Stimulated activated naive CD8-positive, alpha-beta T cell treated with anti-CD3 and anti-CD28 coated beads, Interleukin-15, Interleukin-2, amounts not matched to agents 100 ng/mL and 50 ng/mL, for 24 hours (primary cell): ENCODE measurements at regions not wholly inside any gene's neighbourhood (a gene's known extent, or its start where the extent isn't known, plus 50 kb on each side); places are given as distances from the start of the nearest gene placed in this dataset.
"Not testable (repeated sequence)": the region's sequence is repeated elsewhere in the genome, so short reads cannot be mapped to it uniquely, and the experiment has no call there.

ENCODE experiments used
- H3K27ac Mint-ChIP-seq: one replicate; pipeline ENCODE4 v1.8.0; 2021; ENCODE audit warnings: mild to moderate bottlenecking, mixed read lengths
- H3K27me3 Mint-ChIP-seq: one replicate; pipeline ENCODE4 v1.8.0; 2021; ENCODE audit warnings: mixed read lengths
- H3K36me3 Mint-ChIP-seq: one replicate; pipeline ENCODE4 v1.8.0; 2021; ENCODE audit warnings: low read depth, mixed read lengths
- H3K4me1 Mint-ChIP-seq: one replicate; pipeline ENCODE4 v1.8.0; 2021; ENCODE audit warnings: low read depth, mixed read lengths
- H3K4me3 Mint-ChIP-seq: one replicate; pipeline ENCODE4 v1.8.0; 2021; ENCODE audit warnings: mild to moderate bottlenecking, mixed read lengths
- H3K9me3 Mint-ChIP-seq: one replicate; pipeline ENCODE4 v1.8.0; 2021; ENCODE audit warnings: mixed read lengths

GRCh38 chr16:31975826-31976419, 102.3 kb downstream of the ZNF267 start:
- H3K36me3 Mint-ChIP-seq, H3K9me3 Mint-ChIP-seq, H3K4me1 Mint-ChIP-seq, H3K4me3 Mint-ChIP-seq, H3K27me3 Mint-ChIP-seq, H3K27ac Mint-ChIP-seq: not testable (repeated sequence)

DNA sequence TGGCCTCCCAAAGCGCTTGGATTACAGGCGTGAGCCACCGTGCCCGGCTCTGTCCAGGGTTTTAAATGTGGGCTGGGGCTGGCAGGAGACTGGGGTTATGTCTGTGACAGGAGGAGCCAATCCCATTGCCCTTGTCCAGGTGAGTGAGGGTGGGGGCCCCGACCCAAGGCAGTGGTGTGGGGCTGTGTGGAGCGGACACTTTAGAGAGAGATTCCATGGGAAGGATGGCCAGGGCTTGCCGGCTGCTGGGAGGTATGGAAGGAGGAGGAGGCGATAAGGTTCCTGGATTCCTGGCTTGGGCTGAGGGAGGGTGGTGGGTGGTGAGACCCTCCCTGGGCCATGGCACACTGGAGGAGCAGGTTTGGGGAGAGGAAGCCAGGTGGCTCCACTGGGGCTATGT, 104.9 kb downstream of the ZNF267 start:
- not testable (repeated sequence) for H3K4me1 Mint-ChIP-seq, H3K27ac Mint-ChIP-seq, H3K9me3 Mint-ChIP-seq, H3K27me3 Mint-ChIP-seq, H3K4me3 Mint-ChIP-seq, H3K36me3 Mint-ChIP-seq

DNA sequence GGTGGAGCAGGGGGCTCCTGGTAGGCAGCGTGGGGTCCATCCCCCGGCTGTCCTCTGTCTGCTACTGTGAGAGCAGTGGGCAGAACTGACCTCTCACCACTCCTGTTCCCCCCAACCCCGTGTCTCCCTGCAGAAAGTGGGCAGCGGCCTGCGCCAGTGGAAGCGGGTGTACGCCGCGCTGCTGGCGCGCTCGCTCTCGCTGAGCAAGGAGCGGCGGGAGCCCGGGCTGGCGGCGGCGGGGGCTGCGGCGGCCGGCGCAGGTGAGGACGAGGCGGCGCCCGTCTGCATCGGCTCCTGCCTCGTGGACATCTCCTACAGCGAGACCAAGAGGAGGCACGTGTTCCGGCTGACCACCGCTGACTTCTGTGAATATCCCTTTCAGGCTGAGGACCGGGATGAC, 108.1 kb downstream of the ZNF267 start:
- not testable (repeated sequence) for H3K27me3 Mint-ChIP-seq, H3K4me1 Mint-ChIP-seq, H3K36me3 Mint-ChIP-seq, H3K9me3 Mint-ChIP-seq, H3K27ac Mint-ChIP-seq, H3K4me3 Mint-ChIP-seq

DNA sequence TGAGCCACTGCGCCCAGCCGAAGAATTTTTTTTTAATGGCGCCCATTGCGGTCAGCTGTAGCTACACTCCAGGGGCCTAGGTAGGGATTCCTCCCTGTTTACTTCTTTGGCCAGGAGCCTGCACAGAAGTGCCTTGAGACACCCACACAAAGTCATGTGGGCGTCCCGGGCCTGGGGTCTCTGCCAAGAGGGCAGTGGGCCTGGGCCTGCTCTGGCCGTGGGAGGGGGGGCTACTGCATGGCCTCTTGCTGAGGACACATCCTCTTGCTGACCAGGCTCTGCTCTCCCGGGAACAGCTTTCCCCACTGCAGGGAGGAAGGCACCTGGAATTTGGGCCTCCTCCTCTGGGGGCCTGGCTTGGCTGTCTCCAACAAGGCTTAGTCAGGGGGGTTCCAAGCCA, 109.4 kb downstream of the ZNF267 start:
- H3K9me3 Mint-ChIP-seq, H3K27ac Mint-ChIP-seq, H3K36me3 Mint-ChIP-seq, H3K27me3 Mint-ChIP-seq, H3K4me3 Mint-ChIP-seq, H3K4me1 Mint-ChIP-seq: not testable (repeated sequence)

DNA sequence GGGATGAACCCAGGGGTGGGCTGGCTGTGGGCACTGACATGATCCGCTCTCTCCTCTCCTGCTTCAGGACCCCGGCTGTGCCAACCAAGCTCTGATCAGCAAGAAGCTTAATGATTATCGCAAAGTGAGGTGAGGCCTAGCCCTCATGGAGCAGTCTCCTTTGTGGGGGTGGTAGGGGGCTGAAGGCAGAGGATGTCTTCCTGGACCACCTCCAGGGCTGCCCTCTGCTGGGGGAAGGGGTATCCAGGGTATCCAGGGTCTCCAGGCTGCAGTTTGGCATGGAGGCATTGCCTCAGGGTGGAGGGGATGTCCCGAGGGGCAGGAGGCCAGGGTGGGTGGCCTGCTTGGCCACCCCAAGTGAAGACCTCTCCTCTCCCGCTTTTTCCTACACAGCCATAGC, 110.1 kb downstream of the ZNF267 start:
- not testable (repeated sequence) for H3K27me3 Mint-ChIP-seq, H3K36me3 Mint-ChIP-seq, H3K4me1 Mint-ChIP-seq, H3K4me3 Mint-ChIP-seq, H3K27ac Mint-ChIP-seq, H3K9me3 Mint-ChIP-seq

DNA sequence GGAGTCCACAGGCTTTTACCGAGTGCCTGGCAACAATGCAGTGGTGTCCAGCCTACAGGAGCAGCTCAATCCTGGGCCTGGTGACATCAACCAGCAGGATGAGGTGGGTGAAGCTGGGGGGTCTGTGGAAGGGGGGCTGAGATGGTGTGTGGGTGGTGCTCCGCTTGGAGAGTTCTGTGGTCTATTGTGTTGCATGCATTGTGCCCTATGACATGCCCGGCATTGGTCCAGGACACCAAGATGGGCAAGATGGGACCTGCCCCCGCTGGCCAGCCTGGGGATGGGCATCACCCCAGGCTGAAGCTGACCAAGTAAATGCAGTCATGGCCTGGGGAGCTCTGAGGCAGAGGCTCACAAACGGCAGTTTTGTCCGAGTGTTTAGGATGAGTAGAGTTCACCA, 113.3 kb downstream of the ZNF267 start:
- not testable (repeated sequence) for H3K4me1 Mint-ChIP-seq, H3K4me3 Mint-ChIP-seq, H3K27me3 Mint-ChIP-seq, H3K36me3 Mint-ChIP-seq, H3K27ac Mint-ChIP-seq, H3K9me3 Mint-ChIP-seq

GRCh38 chr16:31988595-31989581, 115.3 kb downstream of the ZNF267 start:
- H3K9me3 Mint-ChIP-seq, H3K27me3 Mint-ChIP-seq, H3K4me1 Mint-ChIP-seq, H3K36me3 Mint-ChIP-seq, H3K4me3 Mint-ChIP-seq, H3K27ac Mint-ChIP-seq: not testable (repeated sequence)

DNA sequence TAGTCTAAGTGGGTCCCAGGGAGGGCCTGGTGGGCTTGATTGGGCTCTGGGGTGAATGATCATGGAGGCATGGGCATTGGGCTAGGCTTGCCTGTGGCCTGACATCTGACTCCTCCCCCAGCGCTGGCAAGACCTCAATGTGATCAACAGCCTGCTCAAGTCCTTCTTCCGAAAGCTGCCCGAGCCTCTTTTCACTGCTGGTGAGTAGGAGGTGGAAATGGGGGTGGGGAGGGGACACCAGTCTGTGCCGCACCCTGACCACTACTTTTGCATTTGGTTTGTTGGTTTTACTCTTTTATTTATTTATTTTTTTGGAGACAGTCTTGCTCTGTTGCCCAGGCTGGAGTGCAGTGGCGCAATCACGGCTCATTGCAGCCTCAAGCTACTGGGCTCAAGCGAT, 116.7 kb downstream of the ZNF267 start:
- H3K9me3 Mint-ChIP-seq, H3K27ac Mint-ChIP-seq: not testable (repeated sequence)

DNA sequence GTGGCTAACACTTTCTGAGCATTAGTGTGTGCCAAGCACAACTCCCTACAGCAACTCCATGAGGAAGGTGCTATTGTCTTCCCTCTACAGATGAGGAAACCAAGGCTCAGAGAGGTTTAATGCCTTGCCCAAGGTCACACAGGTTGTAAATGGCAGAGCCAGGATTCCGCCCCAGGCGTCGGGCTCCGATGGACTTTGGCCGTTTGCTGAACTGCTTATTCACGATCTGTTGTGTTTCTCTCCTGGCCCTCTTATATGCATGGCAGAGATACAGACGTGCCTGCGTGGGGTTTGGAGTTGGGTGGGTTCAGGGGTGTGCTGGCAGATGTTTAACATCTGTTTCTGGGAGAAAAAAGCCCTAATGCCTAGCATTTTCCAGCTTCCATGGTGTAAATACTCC, 117.4 kb downstream of the ZNF267 start:
- not testable (repeated sequence) for H3K9me3 Mint-ChIP-seq, H3K4me3 Mint-ChIP-seq, H3K36me3 Mint-ChIP-seq, H3K27me3 Mint-ChIP-seq, H3K27ac Mint-ChIP-seq, H3K4me1 Mint-ChIP-seq

More for the DNA sequence above, 116.7 kb downstream of the ZNF267 start:
- not testable (repeated sequence) for H3K4me1 Mint-ChIP-seq, H3K27me3 Mint-ChIP-seq, H3K4me3 Mint-ChIP-seq, H3K36me3 Mint-ChIP-seq

GRCh38 chr16:31996325-31996724, 122.7 kb downstream of the ZNF267 start:
- H3K9me3 Mint-ChIP-seq, H3K36me3 Mint-ChIP-seq, H3K4me1 Mint-ChIP-seq, H3K27me3 Mint-ChIP-seq, H3K4me3 Mint-ChIP-seq, H3K27ac Mint-ChIP-seq: not testable (repeated sequence)

DNA sequence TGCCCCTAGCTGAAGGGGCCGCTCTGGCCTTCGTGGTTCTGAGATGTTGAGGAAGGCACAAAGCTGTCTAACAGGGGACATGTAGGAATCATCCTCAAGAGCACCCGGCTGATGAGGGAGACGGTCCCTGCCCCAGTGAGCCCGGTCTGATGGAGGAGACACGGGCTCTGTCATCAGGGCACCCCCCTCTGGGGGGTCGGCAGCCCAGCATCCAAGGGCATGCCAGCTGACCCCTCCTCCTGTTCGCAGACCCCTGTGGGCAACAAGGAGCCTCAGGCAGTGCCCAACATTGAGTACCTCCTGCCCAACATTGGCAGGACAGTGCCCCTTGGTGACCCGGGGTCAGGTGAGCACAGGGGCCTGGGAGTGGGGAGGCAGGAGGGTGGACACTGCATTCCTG, 128.9 kb downstream of the ZNF267 start:
- not testable (repeated sequence) for H3K36me3 Mint-ChIP-seq, H3K9me3 Mint-ChIP-seq, H3K4me1 Mint-ChIP-seq, H3K4me3 Mint-ChIP-seq, H3K27ac Mint-ChIP-seq, H3K27me3 Mint-ChIP-seq

DNA sequence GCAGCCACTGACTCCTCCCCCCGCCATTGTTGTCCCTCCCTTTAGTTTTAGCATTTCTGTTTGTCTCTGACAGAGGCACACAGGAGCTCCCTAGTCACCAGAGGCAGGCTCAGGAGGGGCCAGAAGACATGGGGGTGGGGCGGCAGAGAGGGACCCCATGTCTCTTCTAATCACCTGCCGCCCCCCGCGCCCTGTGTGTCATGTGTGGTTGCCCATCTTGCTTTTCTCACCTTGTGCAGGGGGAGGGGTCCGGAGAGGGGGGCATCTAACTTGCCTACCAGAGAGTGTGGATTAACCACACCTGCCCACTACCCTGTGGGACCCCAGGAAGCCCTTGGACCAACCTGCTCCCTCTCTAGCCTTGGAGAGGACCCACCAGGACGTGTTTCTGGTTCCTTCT, 130.2 kb downstream of the ZNF267 start:
- not testable (repeated sequence) for H3K27me3 Mint-ChIP-seq, H3K9me3 Mint-ChIP-seq, H3K36me3 Mint-ChIP-seq, H3K4me3 Mint-ChIP-seq, H3K27ac Mint-ChIP-seq, H3K4me1 Mint-ChIP-seq

DNA sequence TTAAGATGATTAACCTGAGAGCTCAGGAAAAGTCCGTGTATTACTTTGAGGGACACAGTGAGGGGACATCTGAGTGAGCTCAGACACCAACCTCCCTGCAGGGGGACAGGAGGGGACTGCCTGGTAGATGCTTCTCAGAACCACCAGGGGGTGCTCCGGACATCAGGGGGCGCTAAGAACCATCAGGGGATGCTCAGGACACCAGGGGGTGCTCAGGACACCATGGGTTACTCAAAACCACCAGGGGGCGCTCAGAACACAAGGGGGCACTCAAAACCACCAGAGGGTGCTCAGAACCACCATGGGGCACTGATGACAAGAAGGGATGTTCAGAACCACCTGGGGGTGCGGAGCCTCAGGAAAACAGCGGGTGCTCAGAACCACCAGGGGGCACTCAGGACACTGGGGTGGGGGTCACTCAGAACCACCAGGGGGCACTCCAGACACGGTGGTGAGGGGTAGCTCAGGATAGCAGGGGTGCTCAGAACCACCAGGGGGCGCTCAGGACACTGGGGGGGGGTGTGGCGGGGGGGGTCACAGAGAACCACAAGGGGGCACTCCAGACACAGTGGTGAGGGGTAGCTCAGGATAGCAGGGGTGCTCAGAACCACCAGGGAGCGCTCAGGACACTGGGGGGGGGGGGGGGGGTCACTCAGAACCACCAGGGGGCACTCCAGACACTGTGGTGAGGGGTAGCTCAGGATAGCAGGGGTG, 165.3 kb downstream of the ZNF267 start:
- not testable (repeated sequence) for H3K36me3 Mint-ChIP-seq, H3K4me3 Mint-ChIP-seq, H3K4me1 Mint-ChIP-seq, H3K27ac Mint-ChIP-seq, H3K27me3 Mint-ChIP-seq, H3K9me3 Mint-ChIP-seq

DNA sequence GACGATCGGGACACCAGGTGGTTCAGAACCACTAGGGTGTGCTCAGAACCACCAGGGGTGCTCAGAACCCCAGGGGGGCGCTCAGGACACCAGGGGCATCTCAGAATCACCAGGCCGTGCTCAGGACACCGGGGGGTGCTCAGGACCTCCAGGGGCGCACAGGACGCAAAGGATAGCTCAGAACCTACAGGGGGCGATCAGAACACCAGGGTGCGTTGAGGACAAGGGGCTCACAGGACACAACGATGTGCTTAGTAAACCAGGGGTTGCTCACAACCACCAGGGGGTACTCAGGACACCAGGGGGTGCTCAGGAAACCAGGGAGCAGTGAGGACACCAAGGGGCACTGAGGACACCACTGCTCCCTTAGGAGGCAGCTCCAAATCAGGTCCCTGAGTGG, 166.3 kb downstream of the ZNF267 start:
- H3K4me3 Mint-ChIP-seq, H3K9me3 Mint-ChIP-seq, H3K27me3 Mint-ChIP-seq, H3K4me1 Mint-ChIP-seq, H3K27ac Mint-ChIP-seq, H3K36me3 Mint-ChIP-seq: not testable (repeated sequence)

GRCh38 chr16:32066016-32066651, 187.0 kb upstream of the TP53TG3D start:
- H3K27me3 Mint-ChIP-seq, H3K4me3 Mint-ChIP-seq, H3K27ac Mint-ChIP-seq, H3K9me3 Mint-ChIP-seq, H3K36me3 Mint-ChIP-seq, H3K4me1 Mint-ChIP-seq: not testable (repeated sequence)
